Mesendoderm (in vitro differentiated cells): ENCODE measurements at regions not wholly inside any gene's neighbourhood (a gene's known extent, or its start where the extent isn't known, plus 50 kb on each side); places are given as distances from the start of the nearest gene placed in this dataset.

ENCODE experiments used
- DNase-seq: peaks from one replicate; pipeline ENCODE4 v3.0.0; 2013
- H2AK5ac ChIP-seq: 2 replicates; pipeline ENCODE4 v1.6.1; 2013; ENCODE audit warnings: low read length, inconsistent platforms
- H2BK120ac ChIP-seq: 2 replicates; pipeline ENCODE4 v1.6.1; 2013; ENCODE audit warnings: low read depth, mild to moderate bottlenecking, low read length, moderate library complexity, mixed read lengths
- H2BK15ac ChIP-seq: replicated peaks from 2 replicates; pipeline ENCODE4 v1.6.1; 2013; ENCODE audit warnings: low read depth, mild to moderate bottlenecking, moderate library complexity
- H2BK5ac ChIP-seq: 2 replicates; pipeline ENCODE4 v1.6.1; 2013; ENCODE audit warnings: low read length, inconsistent platforms
- H3K18ac ChIP-seq: 2 replicates; pipeline ENCODE4 v1.6.1; 2013; ENCODE audit warnings: mild to moderate bottlenecking, low read length, mixed read lengths
- H3K23ac ChIP-seq: one replicate; pipeline ENCODE4 v1.6.1; 2013; ENCODE audit warnings: low read length
- H3K27ac ChIP-seq: 2 replicates; pipeline ENCODE4 v1.5.1; 2013; ENCODE audit warnings: low read depth, mild to moderate bottlenecking, inconsistent platforms, low read length, moderate library complexity
- H3K27me3 ChIP-seq: 2 replicates; pipeline ENCODE4 v1.6.1; 2013; ENCODE audit warnings: low read length, control low read depth, mild to moderate bottlenecking, inconsistent platforms; ENCODE audit not compliant: insufficient read depth, poor library complexity
- H3K36me3 ChIP-seq: 2 replicates; pipeline ENCODE4 v1.6.1; 2013; ENCODE audit warnings: low read length, inconsistent platforms; ENCODE audit not compliant: control insufficient read depth, insufficient read depth
- H3K4ac ChIP-seq: one replicate; pipeline ENCODE4 v1.6.1; 2013; ENCODE audit warnings: low read depth, mild to moderate bottlenecking, low read length, moderate library complexity
- H3K4me1 ChIP-seq: 2 replicates; pipeline ENCODE4 v1.6.1; 2013; ENCODE audit warnings: low read depth, low read length, inconsistent platforms; ENCODE audit not compliant: control insufficient read depth
- H3K4me2 ChIP-seq: 2 replicates; pipeline ENCODE4 v1.6.1; 2013; ENCODE audit warnings: low read length
- H3K4me3 ChIP-seq: 2 replicates; pipeline ENCODE4 v1.5.1; 2013; ENCODE audit warnings: mild to moderate bottlenecking, low read length
- H3K56ac ChIP-seq: one replicate; pipeline ENCODE4 v1.6.1; 2013; ENCODE audit warnings: low read length
- H3K79me1 ChIP-seq: 2 replicates; pipeline ENCODE4 v1.6.1; 2013; ENCODE audit warnings: low read length, inconsistent platforms
- H3K79me2 ChIP-seq: 2 replicates; pipeline ENCODE4 v1.6.1; 2013; ENCODE audit warnings: mild to moderate bottlenecking, low read length; ENCODE audit not compliant: control insufficient read depth, insufficient read depth
- H3K9ac ChIP-seq: 2 replicates; pipeline ENCODE4 v1.6.1; 2013; ENCODE audit warnings: low read length, inconsistent platforms
- H4K5ac ChIP-seq: one replicate; pipeline ENCODE4 v1.6.1; 2013; ENCODE audit warnings: low read length
- H4K8ac ChIP-seq: one replicate; pipeline ENCODE4 v1.6.1; 2013; ENCODE audit warnings: low read depth, mild to moderate bottlenecking, control low read depth, low read length, moderate library complexity
- WGBS: extraction: QIAGEN DNeasy Blood & Tissue Kit; methylation state at CpG from one replicate; pipeline ENCODE4 v1.1.7; 2013; ENCODE audit warnings: low lambda C conversion rate, missing lambda C conversion rate; ENCODE audit not compliant: insufficient coverage; ENCODE audit errors: extremely low coverage; 5-methylcytosine and 5-hydroxymethylcytosine counted together

DNA sequence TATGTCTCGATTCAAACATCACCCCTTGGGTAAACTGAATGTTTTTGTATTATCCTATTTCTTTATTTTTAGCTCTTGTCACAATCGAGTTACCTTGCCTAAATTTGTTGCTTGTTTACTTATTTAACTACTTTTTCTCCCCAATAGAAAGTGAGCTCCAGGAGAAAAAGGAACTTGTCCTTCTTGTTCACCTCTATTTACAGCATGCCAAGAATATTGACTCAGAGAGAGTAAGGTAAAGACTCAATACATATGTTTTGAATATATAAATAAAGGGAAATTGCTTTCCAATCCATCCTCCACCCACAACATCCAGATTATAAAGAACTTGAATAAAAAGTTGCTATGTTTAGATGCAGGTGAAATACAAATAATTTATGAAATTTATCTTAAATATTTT, 107.3 kb upstream of the PDC start:
- Histone ChIP-seq H3K56ac (no peak overlapping the region), H3K4ac (no peak overlapping the region), H3K9ac (no peak overlapping the region), H4K8ac (no peak overlapping the region), H3K79me1 (no peaks in the 10 kb centered on the region), H3K4me3 (no peak overlapping the region), H3K18ac (no peak overlapping the region), H3K23ac (no peak overlapping the region), H3K79me2 (no peaks in the 10 kb centered on the region), H3K36me3 (no peaks in the 10 kb centered on the region), H3K4me2 (no peak overlapping the region), H3K27me3 (no peaks in the 10 kb centered on the region), H2BK5ac (no peak overlapping the region), H2BK120ac (no peak overlapping the region), H4K5ac (no peak overlapping the region), H2BK15ac (no peak overlapping the region), H2AK5ac (no peak overlapping the region), H3K27ac (no peak overlapping the region), H3K4me1 (no peaks in the 10 kb centered on the region)
- no CpG with 5 or more reads among the region's 2 CpGs for WGBS
- no peak for DNase-seq

- H4K8ac ChIP-seq: no peak overlapping the region
- no peak for DNase-seq
- no peak overlapping the region for H3K18ac ChIP-seq
- H3K9ac ChIP-seq: no peak overlapping the region
- no peaks in the 10 kb centered on the region for H3K79me1 ChIP-seq
- no peaks in the 10 kb centered on the region for H3K79me2 ChIP-seq
- no peaks in the 10 kb centered on the region for H3K27me3 ChIP-seq
- no peaks in the 10 kb centered on the region for H3K4me1 ChIP-seq
- no peak overlapping the region for H2BK5ac ChIP-seq
- no peak overlapping the region for H3K4me3 ChIP-seq
- H3K4ac ChIP-seq: no peak overlapping the region
- no peak overlapping the region for H3K56ac ChIP-seq
- WGBS: no CpG with 5 or more reads among the region's 3 CpGs
- H2AK5ac ChIP-seq: no peak overlapping the region
- no peak overlapping the region for H2BK120ac ChIP-seq
- H2BK15ac ChIP-seq: no peak overlapping the region
- no peak overlapping the region for H3K27ac ChIP-seq
- H3K4me2 ChIP-seq: no peak overlapping the region
- no peak overlapping the region for H3K23ac ChIP-seq
- H3K36me3 ChIP-seq: no peaks in the 10 kb centered on the region
- no peak overlapping the region for H4K5ac ChIP-seq
Measured at GRCh38 chr1:186566140-186566855, 105.4 kb upstream of the PDC start.

GRCh38 chr1:186564582-186564981, 103.7 kb upstream of the PDC start:
- no peak overlapping the region for H4K8ac ChIP-seq
- H3K56ac ChIP-seq: no peak overlapping the region
- no peak for DNase-seq
- H4K5ac ChIP-seq: no peak overlapping the region
- no peak overlapping the region for H3K23ac ChIP-seq
- no peak overlapping the region for H3K4me3 ChIP-seq
- no CpG with 5 or more reads among the region's 1 CpG for WGBS
- no peak overlapping the region for H2BK120ac ChIP-seq
- no peak overlapping the region for H3K27ac ChIP-seq
- no peaks in the 10 kb centered on the region for H3K4me1 ChIP-seq
- H3K4ac ChIP-seq: no peak overlapping the region
- no peaks in the 10 kb centered on the region for H3K27me3 ChIP-seq
- no peaks in the 10 kb centered on the region for H3K79me2 ChIP-seq
- H3K18ac ChIP-seq: no peak overlapping the region
- H3K79me1 ChIP-seq: no peaks in the 10 kb centered on the region
- H3K36me3 ChIP-seq: no peaks in the 10 kb centered on the region
- no peak overlapping the region for H2AK5ac ChIP-seq
- H3K9ac ChIP-seq: no peak overlapping the region
- H3K4me2 ChIP-seq: no peak overlapping the region
- H2BK15ac ChIP-seq: no peak overlapping the region
- no peak overlapping the region for H2BK5ac ChIP-seq

DNA sequence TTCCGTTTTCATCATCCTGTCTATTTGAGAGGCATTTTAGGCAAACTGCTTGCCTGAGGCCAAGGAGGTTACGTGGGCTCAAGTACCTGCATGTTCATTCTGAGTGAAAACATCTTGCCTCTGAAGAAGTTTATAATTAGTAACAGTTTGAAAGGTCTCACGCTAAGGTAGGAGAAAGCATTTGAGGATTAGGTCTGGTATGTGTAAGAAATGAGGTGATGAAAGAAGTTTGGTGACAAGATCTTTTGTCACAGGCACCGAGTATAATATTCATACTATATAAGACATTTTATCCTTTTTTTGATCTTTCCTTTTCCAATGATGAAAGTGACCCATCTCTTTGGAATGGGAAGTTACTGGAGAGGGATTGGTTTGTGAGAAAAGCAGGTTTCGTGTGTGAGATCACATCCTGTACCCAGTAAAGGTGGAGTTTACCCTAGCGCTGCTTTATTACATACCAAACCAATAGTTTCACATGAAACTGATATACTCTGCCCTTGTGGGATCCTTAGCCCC, 98.7 kb upstream of the PDC start:
- H3K4me1 ChIP-seq: no peaks in the 10 kb centered on the region
- WGBS: no CpG with 5 or more reads among the region's 6 CpGs
- H2BK5ac ChIP-seq: no peak overlapping the region
- H3K4me2 ChIP-seq: no peak overlapping the region
- no peaks in the 10 kb centered on the region for H3K27me3 ChIP-seq
- no peak overlapping the region for H3K4me3 ChIP-seq
- H3K27ac ChIP-seq: no peak overlapping the region
- H3K79me1 ChIP-seq: no peaks in the 10 kb centered on the region
- H3K18ac ChIP-seq: no peak overlapping the region
- peak; percentile 22 for DNase-seq
- H4K8ac ChIP-seq: no peak overlapping the region
- no peak overlapping the region for H2BK15ac ChIP-seq
- H4K5ac ChIP-seq: no peak overlapping the region
- no peak overlapping the region for H3K23ac ChIP-seq
- no peak overlapping the region for H3K9ac ChIP-seq
- no peak overlapping the region for H3K4ac ChIP-seq
- no peaks in the 10 kb centered on the region for H3K79me2 ChIP-seq
- H3K36me3 ChIP-seq: no peaks in the 10 kb centered on the region
- no peak overlapping the region for H2BK120ac ChIP-seq
- H2AK5ac ChIP-seq: no peak overlapping the region
- H3K56ac ChIP-seq: no peak overlapping the region

GRCh38 chr1:186557147-186557777, 96.3 kb upstream of the PDC start:
- Histone ChIP-seq H3K4me2 (no peak overlapping the region), H2AK5ac (no peak overlapping the region), H3K79me2 (no peaks in the 10 kb centered on the region), H3K9ac (no peak overlapping the region), H3K18ac (no peak overlapping the region), H3K4me1 (no peaks in the 10 kb centered on the region), H2BK15ac (no peak overlapping the region), H2BK5ac (no peak overlapping the region), H3K4me3 (no peak overlapping the region), H3K27me3 (no peaks in the 10 kb centered on the region), H3K56ac (no peak overlapping the region), H3K36me3 (no peaks in the 10 kb centered on the region), H2BK120ac (no peak overlapping the region), H4K5ac (no peak overlapping the region), H4K8ac (no peak overlapping the region), H3K27ac (no peak overlapping the region), H3K4ac (no peak overlapping the region), H3K23ac (no peak overlapping the region), H3K79me1 (no peaks in the 10 kb centered on the region)
- WGBS: no CpG with 5 or more reads among the region's 2 CpGs
- DNase-seq: no peak
